SK-N-SH (cell line): ENCODE measurements at regions not wholly inside any gene's neighbourhood (a gene's known extent, or its start where the extent isn't known, plus 50 kb on each side); places are given as distances from the start of the nearest gene placed in this dataset.

Experiments
- CTCF ChIA-PET: fragments of 300-600, 350-600 bp; formaldehyde crosslinking; extraction: SDS; loops from one replicate; lab custom pipeline; 2021; lab: Yijun Ruan, JAX
- POLR2A ChIA-PET: fragments of 350-600 bp; sonication (Branson Sonifier 250); formaldehyde crosslinking; extraction: SDS; loops from one replicate; lab custom pipeline; 2020; ENCODE audit warnings: antibody characterized with exemption, inconsistent platforms; lab: Yijun Ruan, JAX
- DNase-seq: peaks from one replicate; pipeline ENCODE4 v3.0.0; 2012
- H2AFZ ChIP-seq: fragments of 200-600 bp; sonication (generic); 2 replicates; pipeline ENCODE4 v1.8.1; 2016; ENCODE audit warnings: antibody characterized with exemption, mild to moderate bottlenecking, low read depth
- H3F3A ChIP-seq: fragments of 200-600 bp; sonication (generic); replicated peaks from 2 replicates; pipeline ENCODE3; 2016; ENCODE audit warnings: antibody characterized with exemption, mild to moderate bottlenecking; ENCODE audit not compliant: insufficient read depth
- H3K27ac ChIP-seq, 2 experiments: fragments of 200-500 bp in 1 of 2; fragments of 200-600 bp in 1 of 2; sonication (Bioruptor generic) in 1 of 2; sonication (generic), shearing (Covaris generic) in 1 of 2; 2 replicates each; pipeline versions ENCODE4 v1.5.1 to v1.6.1; 2014 to 2016; ENCODE audit warnings: low read depth in 2 of 2, inconsistent platforms in 1 of 2, low read length in 1 of 2, mild to moderate bottlenecking in 1 of 2, mixed read lengths in 1 of 2
- H3K27me3 ChIP-seq: fragments of 200-600 bp; sonication (generic), shearing (Covaris generic); 2 replicates; pipeline ENCODE4 v1.6.1; 2016; ENCODE audit warnings: mixed run types; ENCODE audit not compliant: insufficient read depth
- H3K36me3 ChIP-seq, 2 experiments: fragments of 200-500 bp in 1 of 2; fragments of 200-600 bp in 1 of 2; sonication (Bioruptor generic) in 1 of 2; sonication (generic) in 1 of 2; replicated peaks in 1 of 2; 2 replicates each; pipeline versions ENCODE3 to v1.5.1; 2014 to 2016; ENCODE audit warnings: low read length in 1 of 2, mild to moderate bottlenecking in 1 of 2; ENCODE audit not compliant: insufficient read depth in 2 of 2, control insufficient read depth in 1 of 2
- H3K4me1 ChIP-seq, 2 experiments: fragments of 200-500 bp in 1 of 2; fragments of 200-600 bp in 1 of 2; sonication (Bioruptor generic) in 1 of 2; sonication (generic), shearing (Covaris generic) in 1 of 2; 2 replicates each; pipeline versions ENCODE4 v1.5.1 to v1.6.1; 2014 to 2016; ENCODE audit warnings: low read depth in 1 of 2, low read length in 1 of 2, mixed run types in 1 of 2; ENCODE audit not compliant: insufficient read depth in 2 of 2, control insufficient read depth in 1 of 2
- H3K4me2 ChIP-seq: fragments of 200-600 bp; sonication (generic), shearing (Covaris generic); 2 replicates; pipeline ENCODE4 v1.6.1; 2017; ENCODE audit warnings: mixed run types
- H3K4me3 ChIP-seq, 2 experiments: fragments of 200-500 bp in 1 of 2; fragments of 200-600 bp in 1 of 2; sonication (Bioruptor generic) in 1 of 2; sonication (generic), shearing (Covaris generic) in 1 of 2; 2 replicates each; pipeline versions ENCODE4 v1.5.1 to v1.8.1; 2014 to 2016; ENCODE audit warnings: low read depth in 2 of 2, inconsistent platforms in 1 of 2, low read length in 1 of 2, mild to moderate bottlenecking in 1 of 2, mixed read lengths in 1 of 2, moderate library complexity in 1 of 2
- H3K79me2 ChIP-seq: fragments of 200-600 bp; sonication (generic); 2 replicates; pipeline ENCODE4 v1.8.1; 2017; ENCODE audit warnings: mild to moderate bottlenecking; ENCODE audit not compliant: insufficient read depth
- H3K9ac ChIP-seq: fragments of 200-600 bp; sonication (generic); 2 replicates; pipeline ENCODE4 v1.6.1; 2017; ENCODE audit warnings: mixed run types
- H3K9me2 ChIP-seq: fragments of 200-600 bp; sonication (generic); 2 replicates; pipeline ENCODE4 v1.6.1; 2017; ENCODE audit warnings: mixed run types
- H3K9me3 ChIP-seq: fragments of 200-600 bp; sonication (generic); 2 replicates; pipeline ENCODE4 v1.6.1; 2017; ENCODE audit warnings: mixed run types, mild to moderate bottlenecking, moderate library complexity
- H4K20me1 ChIP-seq: fragments of 200-600 bp; sonication (generic); 2 replicates; pipeline ENCODE4 v1.6.1; 2017; ENCODE audit warnings: mild to moderate bottlenecking, mixed run types; ENCODE audit not compliant: insufficient read depth
- CHD2 ChIP-seq: fragments of 150-350 bp; IDR thresholded peaks from 2 replicates; pipeline ENCODE4 v1.6.1; 2018; ENCODE audit warnings: low read length; ENCODE audit not compliant: partially characterized antibody
- ELF1 ChIP-seq: IDR thresholded peaks from 2 replicates; pipeline ENCODE4 v1.4.0; 2012
- EP300 ChIP-seq, 2 experiments: IDR thresholded peaks; 2 replicates each; pipeline versions ENCODE4 v1.4.0 to v1.6.1; 2012; ENCODE audit warnings: borderline replicate concordance in 1 of 2, low read depth in 1 of 2, low read length in 1 of 2
- FOSL2 ChIP-seq: IDR thresholded peaks from 2 replicates; pipeline ENCODE4 v1.4.0; 2012; ENCODE audit warnings: low read depth, mild to moderate bottlenecking, moderate library complexity, borderline replicate concordance
- FOXJ3 ChIP-seq: sonication (generic); formaldehyde crosslinking; IDR thresholded peaks from 2 replicates; pipeline ENCODE4 v1.5.1; 2020; ENCODE audit warnings: mild to moderate bottlenecking, missing genetic modification reagents
- FOXM1 ChIP-seq: IDR thresholded peaks from 2 replicates; pipeline ENCODE4 v1.4.0; 2012; ENCODE audit warnings: low read depth, mild to moderate bottlenecking
- GABPA ChIP-seq: IDR thresholded peaks from 2 replicates; pipeline ENCODE4 v1.4.0; 2012; ENCODE audit warnings: low read depth, mild to moderate bottlenecking
- GATA2 ChIP-seq: sonication (generic); formaldehyde crosslinking; IDR thresholded peaks from 2 replicates; pipeline ENCODE4 v1.5.0; 2020; ENCODE audit warnings: mild to moderate bottlenecking, missing genetic modification reagents
- JUND ChIP-seq: IDR thresholded peaks from 2 replicates; pipeline ENCODE4 v1.4.0; 2012
- MEF2A ChIP-seq: IDR thresholded peaks from 2 replicates; pipeline ENCODE4 v1.4.0; 2012; ENCODE audit warnings: low read depth, borderline replicate concordance
- MXI1 ChIP-seq: IDR thresholded peaks from 2 replicates; pipeline ENCODE4 v1.6.1; 2012; ENCODE audit warnings: mild to moderate bottlenecking, low read depth, low read length, improper control_type of control experiment
- NFIC ChIP-seq: IDR thresholded peaks from 2 replicates; pipeline ENCODE4 v1.4.0; 2012; ENCODE audit warnings: borderline replicate concordance
- NRF1 ChIP-seq: IDR thresholded peaks from 2 replicates; pipeline ENCODE4 v1.6.1; 2012; ENCODE audit warnings: low read depth, mild to moderate bottlenecking, low read length
- RAD21 ChIP-seq: IDR thresholded peaks from 2 replicates; pipeline ENCODE4 v1.6.1; 2012; ENCODE audit warnings: mild to moderate bottlenecking, low read length
- RFX5 ChIP-seq: IDR thresholded peaks from 2 replicates; pipeline ENCODE4 v1.6.1; 2012; ENCODE audit warnings: mild to moderate bottlenecking, improper control_type of control experiment, low read length
- RXRA ChIP-seq: IDR thresholded peaks from 2 replicates; pipeline ENCODE4 v1.4.0; 2012; ENCODE audit warnings: low read depth, mild to moderate bottlenecking, borderline replicate concordance
- SMC3 ChIP-seq: IDR thresholded peaks from 2 replicates; pipeline ENCODE4 v1.6.1; 2012; ENCODE audit warnings: low read depth, low read length, improper control_type of control experiment
- TAF1 ChIP-seq: IDR thresholded peaks from 2 replicates; pipeline ENCODE4 v1.6.1; 2012; ENCODE audit warnings: low read depth, mild to moderate bottlenecking, low read length, moderate library complexity, borderline replicate concordance
- TCF12 ChIP-seq: IDR thresholded peaks from 2 replicates; pipeline ENCODE4 v1.4.0; 2012
- TEAD4 ChIP-seq: IDR thresholded peaks from 2 replicates; pipeline ENCODE4 v1.4.0; 2012; ENCODE audit warnings: mild to moderate bottlenecking, borderline replicate concordance; ENCODE audit not compliant: insufficient read depth
- YY1 ChIP-seq: IDR thresholded peaks from 2 replicates; pipeline ENCODE4 v1.4.0; 2012; ENCODE audit warnings: low read depth, mild to moderate bottlenecking
- WGBS: methylation state at CpG from one replicate; pipeline ENCODE4 v1.1.6; 2017; ENCODE audit warnings: low lambda C conversion rate; 5-methylcytosine and 5-hydroxymethylcytosine counted together
- TF ChIP-seq, protein P1 (sequence below): IDR thresholded peaks from 2 replicates; pipeline ENCODE4; 2012
- TF ChIP-seq, protein P2 (sequence below): IDR thresholded peaks from 2 replicates; pipeline ENCODE4 v1.4.0; 2012; ENCODE audit warnings: low read depth
- TF ChIP-seq, protein P3 (sequence below): fragments of 150-350 bp; IDR thresholded peaks from 2 replicates; pipeline ENCODE4 v1.6.1; 2017; ENCODE audit warnings: antibody characterized with exemption, low read length, low read depth, borderline replicate concordance
- TF ChIP-seq, protein P4 (sequence below): fragments of 150-350 bp; IDR thresholded peaks from 2 replicates; pipeline ENCODE4 v1.6.1; 2016; ENCODE audit warnings: mild to moderate bottlenecking, low read depth, low read length
- TF ChIP-seq, protein P5 (sequence below): IDR thresholded peaks from 2 replicates; pipeline ENCODE4 v1.6.1; 2012; ENCODE audit warnings: mild to moderate bottlenecking, low read depth, low read length, moderate library complexity

DNA sequence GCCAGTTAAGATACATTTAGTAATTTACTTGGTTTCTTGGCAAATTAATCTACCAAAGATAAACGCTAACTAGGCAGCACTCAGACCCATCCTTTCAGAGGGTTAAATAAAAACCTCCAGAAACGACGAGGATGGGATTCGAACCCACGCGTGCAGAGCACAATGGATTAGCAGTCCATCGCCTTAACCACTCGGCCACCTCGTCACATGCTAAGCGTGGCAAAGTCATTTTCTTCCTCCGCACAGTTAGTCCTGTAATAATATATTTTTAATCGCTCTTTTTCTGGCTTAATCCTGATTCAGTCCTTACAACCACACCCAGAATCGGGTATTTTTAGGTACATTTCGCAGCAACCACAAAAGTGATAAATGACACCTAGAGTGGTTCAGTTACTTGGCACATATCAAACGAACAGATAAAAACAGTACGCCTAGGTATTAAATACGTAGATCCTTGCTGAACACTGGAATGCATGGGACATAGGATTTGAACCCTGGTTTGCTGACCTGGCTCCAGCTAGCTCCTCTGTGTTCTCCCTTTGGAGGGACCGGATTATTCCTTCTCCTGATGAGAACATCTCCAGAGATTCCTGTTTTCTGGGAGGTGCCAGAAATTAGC, 71.6 kb downstream of the GPX5 start:
- Histone ChIP-seq H3K9me2 (no peaks in the 10 kb centered on the region), H3K9ac (peak overlapping the region; percentile 11; the same call in 1 of the 2 replicates), H3K36me3 (no peaks in the 10 kb centered on the region), H3K79me2 (no peaks in the 10 kb centered on the region), H3K4me3 (peak overlapping the region; percentile 49), H3F3A (no peaks in the 10 kb centered on the region), H3K4me2 (peak overlapping the region; percentile 60), H3K9me3 (no peaks in the 10 kb centered on the region), H3K4me1 (no peaks in the 10 kb centered on the region), H2AFZ (peak overlapping the region; percentile 64; the same call in 1 of the 2 replicates), H3K27ac (peak overlapping the region in 1 of 2 experiments; percentile 41; a peak in 1 of 4 replicates), H3K27me3 (no peaks in the 10 kb centered on the region), H4K20me1 (no peaks in the 10 kb centered on the region)
- POLR2A ChIA-PET, result interaction anchor here (1.3 kb wide), 1 partner anchor 10 kb away, joined by 4 read pairs; a partner anchor contains a TSS
- CTCF ChIA-PET, result interaction anchor here (1.0 to 1.5 kb wide), 4 partner anchors 9 to 229 kb away, joined by 3 to 6 read pairs (median 4); no protein-coding TSS in a partner anchor
- DNase-seq, result peak; percentile 40
- TF ChIP-seq, protein P1, sequence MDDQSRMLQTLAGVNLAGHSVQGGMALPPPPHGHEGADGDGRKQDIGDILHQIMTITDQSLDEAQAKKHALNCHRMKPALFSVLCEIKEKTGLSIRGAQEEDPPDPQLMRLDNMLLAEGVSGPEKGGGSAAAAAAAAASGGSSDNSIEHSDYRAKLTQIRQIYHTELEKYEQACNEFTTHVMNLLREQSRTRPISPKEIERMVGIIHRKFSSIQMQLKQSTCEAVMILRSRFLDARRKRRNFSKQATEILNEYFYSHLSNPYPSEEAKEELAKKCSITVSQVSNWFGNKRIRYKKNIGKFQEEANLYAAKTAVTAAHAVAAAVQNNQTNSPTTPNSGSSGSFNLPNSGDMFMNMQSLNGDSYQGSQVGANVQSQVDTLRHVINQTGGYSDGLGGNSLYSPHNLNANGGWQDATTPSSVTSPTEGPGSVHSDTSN, result no peak
- TF ChIP-seq SMC3 (no peak), CHD2 (peak; percentile 37), FOXJ3 (no peak), TAF1 (no peak), RAD21 (no peak), TCF12 (no peak), GATA2 (CRISPR knock-in tag) (no peak), RXRA (no peak), NRF1 (no peak), ELF1 (no peak), MEF2A (no peak), NFIC (no peak), JUND (no peak), RFX5 (no peak), TEAD4 (no peak), FOSL2 (peak; percentile 36; the same call in 1 of the 2 replicates), GABPA (no peak), YY1 (no peak), MXI1 (no peak), FOXM1 (no peak), EP300 (IDR thresholded peaks at IDR 0.05; ENCODE audit: borderline replicate concordance in 1 of 2, low read depth in 1 of 2, low read length in 1 of 2) (no peak)
- TF ChIP-seq, protein P2, sequence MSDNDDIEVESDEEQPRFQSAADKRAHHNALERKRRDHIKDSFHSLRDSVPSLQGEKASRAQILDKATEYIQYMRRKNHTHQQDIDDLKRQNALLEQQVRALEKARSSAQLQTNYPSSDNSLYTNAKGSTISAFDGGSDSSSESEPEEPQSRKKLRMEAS, result peak; percentile 30; the same call in 1 of the 2 replicates
- TF ChIP-seq, protein P3, sequence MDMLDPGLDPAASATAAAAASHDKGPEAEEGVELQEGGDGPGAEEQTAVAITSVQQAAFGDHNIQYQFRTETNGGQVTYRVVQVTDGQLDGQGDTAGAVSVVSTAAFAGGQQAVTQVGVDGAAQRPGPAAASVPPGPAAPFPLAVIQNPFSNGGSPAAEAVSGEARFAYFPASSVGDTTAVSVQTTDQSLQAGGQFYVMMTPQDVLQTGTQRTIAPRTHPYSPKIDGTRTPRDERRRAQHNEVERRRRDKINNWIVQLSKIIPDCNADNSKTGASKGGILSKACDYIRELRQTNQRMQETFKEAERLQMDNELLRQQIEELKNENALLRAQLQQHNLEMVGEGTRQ, result no peak
- TF ChIP-seq, protein P4, sequence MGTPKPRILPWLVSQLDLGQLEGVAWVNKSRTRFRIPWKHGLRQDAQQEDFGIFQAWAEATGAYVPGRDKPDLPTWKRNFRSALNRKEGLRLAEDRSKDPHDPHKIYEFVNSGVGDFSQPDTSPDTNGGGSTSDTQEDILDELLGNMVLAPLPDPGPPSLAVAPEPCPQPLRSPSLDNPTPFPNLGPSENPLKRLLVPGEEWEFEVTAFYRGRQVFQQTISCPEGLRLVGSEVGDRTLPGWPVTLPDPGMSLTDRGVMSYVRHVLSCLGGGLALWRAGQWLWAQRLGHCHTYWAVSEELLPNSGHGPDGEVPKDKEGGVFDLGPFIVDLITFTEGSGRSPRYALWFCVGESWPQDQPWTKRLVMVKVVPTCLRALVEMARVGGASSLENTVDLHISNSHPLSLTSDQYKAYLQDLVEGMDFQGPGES, result no peak
- TF ChIP-seq, protein P5, sequence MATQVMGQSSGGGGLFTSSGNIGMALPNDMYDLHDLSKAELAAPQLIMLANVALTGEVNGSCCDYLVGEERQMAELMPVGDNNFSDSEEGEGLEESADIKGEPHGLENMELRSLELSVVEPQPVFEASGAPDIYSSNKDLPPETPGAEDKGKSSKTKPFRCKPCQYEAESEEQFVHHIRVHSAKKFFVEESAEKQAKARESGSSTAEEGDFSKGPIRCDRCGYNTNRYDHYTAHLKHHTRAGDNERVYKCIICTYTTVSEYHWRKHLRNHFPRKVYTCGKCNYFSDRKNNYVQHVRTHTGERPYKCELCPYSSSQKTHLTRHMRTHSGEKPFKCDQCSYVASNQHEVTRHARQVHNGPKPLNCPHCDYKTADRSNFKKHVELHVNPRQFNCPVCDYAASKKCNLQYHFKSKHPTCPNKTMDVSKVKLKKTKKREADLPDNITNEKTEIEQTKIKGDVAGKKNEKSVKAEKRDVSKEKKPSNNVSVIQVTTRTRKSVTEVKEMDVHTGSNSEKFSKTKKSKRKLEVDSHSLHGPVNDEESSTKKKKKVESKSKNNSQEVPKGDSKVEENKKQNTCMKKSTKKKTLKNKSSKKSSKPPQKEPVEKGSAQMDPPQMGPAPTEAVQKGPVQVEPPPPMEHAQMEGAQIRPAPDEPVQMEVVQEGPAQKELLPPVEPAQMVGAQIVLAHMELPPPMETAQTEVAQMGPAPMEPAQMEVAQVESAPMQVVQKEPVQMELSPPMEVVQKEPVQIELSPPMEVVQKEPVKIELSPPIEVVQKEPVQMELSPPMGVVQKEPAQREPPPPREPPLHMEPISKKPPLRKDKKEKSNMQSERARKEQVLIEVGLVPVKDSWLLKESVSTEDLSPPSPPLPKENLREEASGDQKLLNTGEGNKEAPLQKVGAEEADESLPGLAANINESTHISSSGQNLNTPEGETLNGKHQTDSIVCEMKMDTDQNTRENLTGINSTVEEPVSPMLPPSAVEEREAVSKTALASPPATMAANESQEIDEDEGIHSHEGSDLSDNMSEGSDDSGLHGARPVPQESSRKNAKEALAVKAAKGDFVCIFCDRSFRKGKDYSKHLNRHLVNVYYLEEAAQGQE, result no peak
- WGBS, result 40% methylated on average over 18 of the region's 18 CpGs
